ENCODE measurements at regions not wholly inside any gene's neighbourhood (a gene's known extent, or its start where the extent isn't known, plus 50 kb on each side); places are given as distances from the start of the nearest gene placed in this dataset.
"Not testable (repeated sequence)": the region's sequence is repeated elsewhere in the genome, so short reads cannot be mapped to it uniquely, and the experiment has no call there.

DNA sequence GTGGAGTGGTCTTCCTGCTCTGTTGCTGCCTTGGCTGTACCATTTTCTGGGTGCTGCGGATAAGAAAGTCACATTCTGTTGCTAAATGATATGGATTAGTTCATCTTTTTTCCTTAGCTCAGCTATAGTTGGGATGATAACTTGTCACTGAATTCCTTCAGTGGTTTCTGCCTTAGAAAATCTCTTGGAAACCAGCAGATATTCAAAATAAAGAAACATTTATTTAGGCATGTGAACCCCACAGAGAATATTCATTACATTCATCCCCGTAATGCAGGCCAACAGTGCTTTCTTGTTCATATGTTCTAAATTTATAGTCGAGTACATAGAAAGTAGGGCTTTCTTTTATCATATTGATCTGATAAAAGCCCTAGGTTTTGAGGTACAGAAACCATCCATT, 151.3 kb downstream of the CYB561 start:
- no peak for DNase-seq

DNA sequence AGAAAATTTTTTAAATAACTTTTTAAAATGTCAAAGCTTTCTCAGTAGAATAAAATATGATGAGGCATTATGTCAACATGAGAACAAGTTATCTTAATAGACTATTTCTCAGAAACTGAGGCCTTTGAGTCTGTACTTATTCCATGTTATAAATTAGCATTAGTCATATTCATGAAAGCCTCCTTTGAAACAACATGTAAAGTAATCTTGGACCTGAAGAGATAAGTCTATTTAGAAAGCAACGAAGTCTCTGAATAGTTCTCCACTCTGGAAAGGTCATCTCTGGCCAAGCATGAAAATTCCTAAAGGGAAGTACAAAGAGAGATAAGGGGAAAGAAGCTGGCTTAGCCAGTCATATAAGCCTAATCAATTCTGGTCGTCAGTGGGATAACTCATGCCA, 150.8 kb downstream of the CYB561 start:
- DNase-seq: peak; percentile 53

DNA sequence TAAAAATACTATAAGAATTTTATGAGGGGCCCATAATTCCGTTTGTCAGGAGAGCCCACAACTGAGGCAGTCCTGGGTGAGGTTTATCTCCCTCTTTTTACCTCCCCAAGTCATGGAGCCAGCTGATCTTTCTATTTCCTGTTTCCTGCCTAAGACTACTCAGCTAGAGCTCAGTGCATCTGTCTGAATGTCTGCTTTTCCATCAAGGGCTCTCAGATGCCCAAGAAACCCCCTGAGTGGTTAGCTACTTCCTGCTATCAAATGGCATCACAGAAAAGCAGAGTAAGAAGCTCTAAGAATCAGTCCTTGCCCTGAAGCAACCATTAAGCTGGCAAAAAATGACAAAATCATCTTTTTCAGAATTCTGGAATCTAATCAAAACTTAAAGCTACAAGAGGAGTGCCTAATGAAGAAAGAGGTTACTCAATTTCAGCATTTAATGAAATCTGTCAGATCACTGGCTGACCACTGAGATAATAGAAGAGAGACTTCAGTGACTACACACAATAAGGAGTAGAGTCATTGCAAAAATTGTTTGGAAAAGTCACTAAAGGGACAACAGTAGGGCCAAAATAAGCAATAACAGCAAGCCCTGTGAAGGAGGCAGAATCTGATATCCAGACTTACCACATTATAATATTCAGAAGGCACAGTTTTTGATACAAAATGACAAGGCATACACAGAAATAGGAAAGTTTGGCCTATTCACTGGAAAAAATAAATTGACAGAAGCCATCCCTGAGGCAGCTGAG, 150.1 kb downstream of the CYB561 start:
- no peak for DNase-seq

DNA sequence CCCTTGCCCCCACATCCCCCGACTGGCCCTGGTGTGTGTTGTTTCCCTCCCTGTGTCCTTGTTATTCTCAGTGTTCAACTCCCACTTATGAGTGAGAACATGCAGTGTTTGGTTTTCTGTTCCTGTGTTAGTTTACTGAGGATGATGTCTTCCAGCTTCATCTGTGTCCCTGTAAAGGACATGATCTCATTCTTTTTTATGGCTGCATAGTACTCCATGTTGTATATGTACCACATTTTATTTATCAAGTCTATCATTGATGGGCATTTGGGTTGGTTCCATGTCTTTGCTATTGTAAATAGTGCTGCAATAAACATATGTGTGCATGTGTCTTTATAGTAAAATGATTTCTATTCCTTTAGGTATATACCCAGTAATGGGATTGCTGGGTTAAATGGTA, 147.2 kb downstream of the CYB561 start:
- not testable (repeated sequence) for DNase-seq

DNA sequence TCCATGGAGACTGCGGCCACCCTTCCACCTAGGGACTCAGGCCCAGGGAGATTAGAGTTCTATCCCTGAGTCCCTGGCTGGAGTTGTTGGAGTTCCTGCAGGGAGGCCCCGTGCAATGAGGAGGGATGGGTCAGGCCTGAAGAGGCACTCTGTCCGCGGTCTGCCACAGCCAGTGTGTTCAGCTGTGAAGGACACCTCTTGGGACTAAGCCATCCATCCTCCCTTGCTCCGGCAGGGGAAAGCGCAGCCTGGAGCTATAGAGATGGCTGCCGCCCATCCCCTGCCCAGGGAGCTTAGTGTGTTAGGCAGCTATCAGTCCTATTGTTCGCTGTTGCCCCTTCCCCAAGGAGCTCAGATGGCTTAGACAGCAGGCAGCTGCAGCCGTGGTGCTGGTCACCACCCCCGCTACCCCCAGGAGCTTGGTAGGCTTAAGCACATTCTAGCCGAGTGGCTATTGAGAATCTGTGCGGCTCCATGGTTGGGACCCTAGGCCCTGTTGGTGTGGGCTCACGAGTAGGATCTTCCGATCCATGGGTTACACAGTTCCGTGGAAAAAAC, 141.3 kb downstream of the CYB561 start:
- no peak for DNase-seq

DNA sequence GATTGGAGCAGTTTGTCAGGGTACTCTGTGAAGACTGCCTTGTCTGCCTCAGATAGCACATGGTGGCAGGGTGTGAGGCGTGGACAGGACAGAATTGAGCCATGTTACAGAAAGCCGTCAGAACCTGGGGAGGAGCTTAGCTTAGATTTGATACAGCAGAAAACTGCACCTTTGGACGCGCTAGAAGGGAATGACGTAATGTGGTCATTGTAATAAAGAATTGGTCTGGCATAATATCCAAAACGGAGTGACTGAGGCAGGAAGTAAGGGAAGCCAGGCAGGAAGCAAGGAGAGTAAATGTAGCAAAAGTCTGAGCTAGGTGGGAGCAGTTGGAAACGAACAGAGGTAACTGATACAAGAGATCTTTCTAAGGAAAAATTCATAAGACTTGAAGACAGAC, 140.2 kb downstream of the CYB561 start:
- no peak for DNase-seq

DNA sequence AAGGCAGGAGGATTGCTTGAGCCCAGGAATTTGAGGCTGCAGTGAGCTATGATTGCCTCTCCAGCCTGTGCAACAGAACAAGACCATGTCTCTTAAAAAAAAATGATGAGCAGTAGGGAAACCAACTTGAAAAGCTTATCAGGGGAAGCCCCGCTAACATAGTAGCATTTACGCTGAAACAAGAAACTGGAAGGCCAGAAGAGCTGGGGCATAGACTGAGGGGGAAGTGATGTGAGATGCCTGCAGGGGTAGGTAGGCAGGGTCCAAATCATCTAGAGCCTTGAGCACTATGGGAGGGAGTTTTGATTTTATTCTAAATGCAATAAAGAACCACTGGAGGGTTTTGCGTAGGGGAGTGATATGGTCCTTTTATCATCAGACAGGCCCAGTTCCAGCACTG, 139.3 kb downstream of the CYB561 start:
- DNase-seq: no peak

DNA sequence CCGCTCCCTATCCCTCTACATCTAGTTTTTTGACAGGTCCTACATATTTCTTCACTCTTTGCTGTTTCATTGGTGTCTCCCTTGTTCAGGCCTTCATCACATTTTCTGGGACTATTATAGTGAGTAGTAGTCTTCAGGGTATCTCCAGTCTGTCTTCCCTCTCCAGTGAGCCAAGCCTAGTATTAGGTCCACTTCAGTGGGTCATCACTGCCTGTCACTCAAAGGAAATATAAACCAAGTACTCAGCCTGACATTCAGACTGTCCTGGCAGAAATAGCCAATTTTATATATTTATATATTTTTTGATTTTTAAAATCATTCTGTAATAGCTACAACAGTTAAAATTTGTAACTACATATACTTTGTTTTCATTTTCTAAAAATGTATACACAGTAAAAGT, 137.8 kb downstream of the CYB561 start:
- no peak for DNase-seq

DNA sequence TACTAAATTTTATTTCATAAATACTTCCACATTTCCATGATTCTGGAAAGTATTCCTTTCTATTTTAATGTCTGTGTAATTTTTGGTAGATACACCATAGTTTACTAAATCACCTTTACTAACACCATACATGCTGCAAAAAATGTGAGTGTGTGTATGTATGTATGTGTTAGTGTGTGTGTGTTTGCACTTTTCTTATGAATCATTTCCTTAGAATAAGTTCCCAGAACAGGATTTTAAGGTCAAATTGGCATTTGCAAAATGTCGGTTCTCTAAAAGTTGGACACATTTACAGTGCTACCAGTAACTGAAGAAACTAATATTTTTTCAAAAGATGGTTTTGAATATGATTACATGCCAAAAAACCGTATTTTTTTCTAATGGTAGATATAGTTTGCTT, 137.1 kb downstream of the CYB561 start:
- DNase-seq: peak; percentile 28

DNA sequence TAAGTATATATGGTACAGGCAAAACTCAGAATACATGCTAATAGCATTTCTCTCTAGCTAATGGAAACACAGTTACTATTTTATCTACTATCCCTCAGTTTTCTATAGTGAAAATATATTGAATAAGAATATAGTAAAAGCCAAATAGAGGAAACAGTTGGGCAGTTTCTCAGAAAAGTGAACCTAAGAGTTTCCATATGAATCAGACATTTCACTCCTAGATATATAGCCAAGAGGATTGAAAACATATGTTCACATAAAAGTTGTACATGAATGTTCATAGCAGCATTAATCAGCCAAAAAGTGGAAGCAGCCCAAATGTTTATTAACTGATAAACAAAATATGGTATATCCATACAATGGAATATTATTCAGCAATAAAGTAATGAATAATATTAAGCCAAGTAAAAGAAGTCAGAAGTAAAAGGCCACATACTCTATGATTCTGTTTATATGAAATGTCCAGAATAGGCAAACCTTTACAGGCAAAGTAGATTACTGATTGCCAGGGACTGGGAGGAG, 134.6 kb downstream of the CYB561 start:
- DNase-seq: no peak

DNA sequence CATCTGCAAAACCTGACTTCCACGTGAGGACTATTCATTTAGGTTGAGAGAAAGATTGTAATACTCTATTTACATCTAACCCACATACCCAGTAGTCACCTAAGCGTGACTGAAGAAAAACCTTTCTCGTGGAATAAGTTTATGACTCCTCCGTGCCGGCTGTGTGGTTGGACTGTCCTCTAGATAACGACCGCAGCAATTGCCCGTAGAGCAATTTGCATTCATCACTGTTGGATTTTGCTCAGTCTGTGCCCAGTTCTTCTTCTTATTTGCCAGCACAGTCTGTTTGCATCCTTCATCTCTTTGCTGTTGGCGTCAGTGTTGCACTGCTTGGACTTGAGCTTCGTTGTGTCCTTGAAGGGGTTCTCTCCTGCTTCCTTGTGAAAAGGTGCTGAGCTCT, 131.3 kb downstream of the CYB561 start:
- DNase-seq: no peak

DNA sequence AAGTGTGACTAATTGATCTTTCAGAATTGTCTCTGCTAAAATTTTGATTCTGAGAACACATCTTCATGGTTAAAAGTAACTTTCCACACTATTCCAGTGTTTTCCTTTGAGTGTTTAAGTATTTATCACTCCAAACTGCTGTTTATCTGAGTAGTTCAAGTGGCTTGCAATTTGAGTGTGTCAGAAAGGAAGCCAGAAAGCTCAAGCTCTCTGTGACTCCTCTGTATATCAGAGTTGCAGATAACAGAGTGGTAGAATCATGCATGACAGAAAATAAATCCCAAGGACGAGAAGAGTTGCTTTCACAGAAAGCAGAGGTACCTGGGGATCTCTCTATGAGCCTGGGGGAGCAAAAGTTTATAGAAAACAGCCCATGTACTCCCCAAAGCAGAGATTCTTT, 130.0 kb downstream of the CYB561 start:
- no peak for DNase-seq

DNA sequence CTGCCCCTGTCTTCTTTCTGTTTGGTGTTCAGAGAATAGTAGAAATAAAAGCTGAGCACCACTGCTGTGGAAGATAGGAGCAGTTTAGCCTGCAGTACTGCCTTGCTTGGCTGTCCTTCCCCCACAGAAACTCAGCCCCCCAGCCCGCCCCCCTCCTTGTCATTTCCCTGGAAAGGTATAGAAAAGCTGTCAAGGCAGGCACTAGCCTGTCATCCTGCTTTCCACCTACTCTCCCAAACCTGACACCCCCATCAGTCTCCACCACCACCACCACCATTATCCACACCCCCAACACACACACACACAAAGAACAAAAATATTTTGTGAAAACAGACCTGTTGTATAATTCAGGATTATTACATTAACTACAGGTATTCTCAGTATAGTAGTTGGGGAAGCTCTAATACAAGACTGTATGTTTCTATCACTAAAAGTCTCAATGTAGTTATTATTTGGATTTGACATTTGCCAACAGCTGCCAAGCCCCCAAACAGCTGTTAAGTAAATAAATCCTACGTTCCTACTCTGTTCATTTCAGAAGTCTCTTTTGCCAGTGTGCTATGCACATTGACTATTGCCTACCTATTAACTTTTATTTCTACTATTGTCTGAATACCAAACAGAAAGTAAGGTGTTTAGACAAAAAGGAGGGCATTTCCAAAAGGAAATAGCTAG, 128.8 kb downstream of the CYB561 start:
- DNase-seq: no peak

DNA sequence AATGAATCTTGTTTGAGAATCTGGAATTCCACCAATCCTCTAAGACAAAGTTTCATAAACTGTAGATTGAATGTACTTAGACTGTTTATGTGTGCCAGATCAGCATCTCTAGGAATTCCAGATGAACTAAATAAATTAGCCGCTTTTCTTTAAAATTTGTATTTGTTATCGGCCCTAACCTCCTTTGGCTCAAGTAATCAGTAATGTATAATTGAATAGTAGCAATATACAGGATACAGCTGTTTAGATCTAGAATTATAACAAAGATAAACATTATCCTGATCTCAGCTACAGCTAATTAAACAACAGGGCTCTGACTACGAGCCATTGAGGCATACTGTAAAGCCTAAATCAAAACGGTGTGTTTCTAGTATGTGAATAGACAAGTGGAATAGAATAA, 120.3 kb downstream of the CYB561 start:
- no peak for DNase-seq

DNA sequence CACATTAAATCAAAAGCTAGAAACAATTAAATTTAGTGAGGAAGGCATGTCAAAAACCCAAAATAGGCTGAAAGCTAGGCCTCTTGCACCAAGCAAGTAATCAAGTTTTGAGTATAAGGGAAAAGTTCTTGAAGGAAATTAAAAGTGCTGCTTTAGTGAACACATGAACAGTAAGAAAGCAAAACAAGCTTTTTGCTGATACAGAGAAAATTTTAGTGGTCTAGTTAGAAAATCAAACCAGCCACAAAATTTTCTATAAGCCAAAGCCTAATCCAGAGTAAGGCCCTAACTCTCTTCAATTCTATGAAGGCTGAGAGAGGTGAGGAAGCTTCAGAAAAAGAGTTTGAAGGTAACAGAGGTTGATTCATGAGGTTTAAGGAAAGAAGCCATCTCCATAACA, 116.2 kb downstream of the CYB561 start:
- DNase-seq: no peak

DNA sequence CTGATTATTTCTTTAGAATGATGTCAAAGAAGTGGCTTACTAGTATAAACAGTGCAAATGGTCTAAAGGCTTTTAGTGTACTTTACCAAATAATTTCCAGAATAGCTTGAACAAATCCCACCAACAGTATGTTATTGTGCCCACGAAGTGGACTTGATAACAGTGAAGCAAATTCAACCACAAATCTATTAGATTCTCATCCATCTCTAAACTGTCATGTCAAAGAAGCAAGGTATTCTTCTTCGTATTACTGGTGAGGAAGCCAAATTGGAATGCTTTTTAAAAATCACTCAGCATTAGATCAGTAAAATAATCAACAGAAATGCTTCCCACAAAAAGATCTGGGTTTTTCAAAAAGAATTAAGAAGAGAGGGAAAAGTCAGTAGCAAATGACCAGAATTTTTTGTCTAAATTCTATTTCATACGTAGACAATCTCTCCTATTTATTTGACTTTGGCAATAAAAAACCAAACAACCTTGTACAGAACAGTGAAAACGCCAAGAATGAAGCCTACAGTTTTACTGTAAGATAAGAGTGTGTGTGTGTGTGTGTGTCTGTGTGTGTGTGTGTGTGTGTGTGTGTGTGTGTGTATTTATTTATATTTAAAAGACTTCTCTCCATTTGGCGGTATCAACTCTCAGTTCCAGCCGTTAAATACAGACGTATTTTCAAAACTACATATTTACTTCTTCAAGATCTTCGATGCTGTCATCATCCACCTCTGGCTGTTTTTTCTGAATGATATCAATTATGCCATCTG, 114.6 kb downstream of the CYB561 start:
- no peak for DNase-seq

DNA sequence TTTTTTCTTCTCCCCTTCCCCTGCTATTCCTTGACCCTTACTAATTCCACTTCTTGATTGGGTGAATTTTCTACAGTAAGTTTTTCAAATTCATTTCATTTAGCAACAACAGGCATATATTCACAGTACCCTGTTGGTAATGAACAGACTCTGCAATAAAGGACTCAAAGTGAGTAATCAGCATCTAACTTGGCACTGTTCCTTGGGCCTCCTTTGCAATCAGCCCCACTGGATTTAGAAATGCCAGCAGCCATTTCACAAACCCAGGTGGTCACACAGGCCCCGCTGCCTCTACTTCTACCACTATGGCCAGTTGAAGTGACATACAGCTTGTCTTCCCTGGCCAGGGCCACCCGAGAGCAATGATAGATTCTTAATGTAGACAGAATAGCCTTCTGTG, 113.8 kb downstream of the CYB561 start:
- DNase-seq: no peak

DNA sequence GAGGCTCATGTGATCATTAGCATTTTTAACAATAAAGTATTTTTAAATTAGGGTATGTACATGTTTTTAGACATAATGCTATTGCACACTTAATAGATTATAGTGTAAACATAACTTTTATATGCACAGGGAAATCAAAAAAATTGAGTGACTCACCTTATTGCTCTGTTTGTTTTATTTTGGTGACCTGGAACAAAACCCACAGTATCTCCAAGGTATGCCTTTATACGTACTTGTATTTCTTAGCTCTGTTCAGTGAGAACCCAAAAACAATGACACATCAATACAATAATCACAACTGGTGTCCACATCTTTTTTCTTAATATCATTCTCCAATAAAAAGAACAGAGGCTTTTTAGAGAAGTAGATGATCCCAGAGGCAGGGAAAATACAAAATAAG, 112.2 kb downstream of the CYB561 start:
- no peak for DNase-seq

DNA sequence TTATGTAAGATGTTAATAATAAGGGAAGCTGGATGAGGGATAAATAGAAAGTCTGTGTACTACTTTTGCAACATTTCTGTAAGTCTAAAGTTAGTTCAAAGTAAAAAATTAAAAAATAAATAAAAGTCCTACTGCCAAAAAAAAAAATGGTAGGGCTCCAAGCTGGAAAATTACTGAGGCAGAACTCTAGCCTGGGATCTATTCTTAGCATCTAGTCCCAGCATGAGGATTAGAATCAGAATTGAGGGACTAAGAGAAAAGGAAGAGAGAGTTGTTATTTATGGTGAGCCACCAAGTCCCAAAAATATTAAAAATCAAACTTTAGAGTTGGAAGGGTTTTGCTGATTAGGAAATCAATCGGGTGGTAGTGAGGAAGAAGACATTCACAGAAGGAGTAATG, 110.3 kb downstream of the CYB561 start:
- no peak for DNase-seq

DNA sequence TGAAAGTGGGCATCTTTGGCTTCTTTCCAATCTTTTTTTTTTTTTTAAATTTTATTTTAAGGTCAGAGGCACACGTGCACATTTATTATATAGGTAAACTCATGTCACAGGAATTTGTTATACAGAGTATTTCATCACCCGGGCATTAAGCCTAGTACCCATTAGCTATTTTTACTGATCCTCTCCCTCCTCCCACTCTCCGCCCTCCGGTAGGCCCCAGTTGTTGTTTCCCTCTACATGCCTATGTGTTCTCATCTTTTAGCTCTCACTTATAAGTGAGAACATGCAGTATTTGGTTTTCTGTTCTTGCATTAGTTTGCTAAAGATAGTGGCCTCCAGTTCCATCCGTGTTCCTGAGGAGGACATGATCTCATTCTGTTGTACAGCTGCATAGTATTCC, 108.5 kb downstream of the CYB561 start:
- DNase-seq: no peak

DNA sequence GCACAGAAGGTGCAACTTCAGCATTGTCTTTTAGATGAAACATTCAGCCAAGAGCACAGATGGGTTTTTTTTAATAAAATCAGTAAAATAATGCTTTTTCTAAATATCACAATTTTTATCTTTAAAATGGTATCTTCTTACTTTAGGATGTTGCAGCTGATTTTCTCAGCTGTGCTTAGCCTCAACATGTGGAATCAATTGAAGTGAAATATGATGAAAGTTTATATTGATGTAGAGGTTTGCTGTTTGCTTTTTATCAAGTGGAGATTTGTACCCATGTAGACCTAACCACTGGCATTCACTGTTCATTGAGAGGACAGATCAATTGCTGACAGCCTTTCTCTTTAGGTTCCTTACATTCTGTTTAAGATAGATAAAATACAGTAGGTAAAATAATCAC, 107.8 kb downstream of the CYB561 start:
- no peak for DNase-seq

DNA sequence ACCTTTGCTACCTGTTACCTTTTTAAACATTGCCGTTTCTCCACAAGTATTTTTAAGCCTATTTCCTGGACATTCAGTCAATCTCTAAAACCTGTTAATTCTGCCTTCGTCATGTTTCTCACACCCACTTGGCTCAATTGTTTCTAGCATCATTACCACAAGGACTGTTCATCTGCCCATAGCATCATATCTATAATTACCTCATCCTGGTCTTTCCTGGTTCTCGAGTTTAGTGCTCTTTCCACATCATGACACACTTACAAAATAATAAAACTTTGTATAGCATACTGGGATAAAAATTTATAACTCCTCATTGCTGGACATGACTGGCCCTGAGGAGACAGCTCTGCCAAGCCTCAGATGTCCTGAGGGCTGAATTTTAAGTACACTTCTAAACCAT, 104.8 kb downstream of the CYB561 start:
- no peak for DNase-seq

DNA sequence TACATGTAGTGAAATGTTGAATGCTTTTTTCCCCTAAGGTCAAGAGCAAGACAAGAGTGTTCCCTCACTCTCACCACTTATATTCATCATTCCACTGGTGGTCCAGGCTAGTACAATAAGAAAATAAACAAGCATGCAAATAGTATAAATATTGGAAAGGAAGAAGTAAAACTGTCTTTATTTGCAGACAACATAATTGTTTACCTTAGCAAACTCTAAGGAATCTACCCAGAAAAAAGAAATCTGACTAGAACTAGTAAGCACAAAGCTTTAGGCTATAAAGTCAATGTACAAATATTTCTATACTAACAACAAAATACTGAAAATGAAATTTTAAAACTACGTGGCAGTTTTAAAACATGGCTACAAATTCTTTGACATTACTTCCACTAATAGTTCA, 101.7 kb downstream of the CYB561 start:
- DNase-seq: no peak
